ENCODE measurements at regions not wholly inside any gene's neighbourhood (a gene's known extent, or its start where the extent isn't known, plus 50 kb on each side); places are given as distances from the start of the nearest gene placed in this dataset.

DNA sequence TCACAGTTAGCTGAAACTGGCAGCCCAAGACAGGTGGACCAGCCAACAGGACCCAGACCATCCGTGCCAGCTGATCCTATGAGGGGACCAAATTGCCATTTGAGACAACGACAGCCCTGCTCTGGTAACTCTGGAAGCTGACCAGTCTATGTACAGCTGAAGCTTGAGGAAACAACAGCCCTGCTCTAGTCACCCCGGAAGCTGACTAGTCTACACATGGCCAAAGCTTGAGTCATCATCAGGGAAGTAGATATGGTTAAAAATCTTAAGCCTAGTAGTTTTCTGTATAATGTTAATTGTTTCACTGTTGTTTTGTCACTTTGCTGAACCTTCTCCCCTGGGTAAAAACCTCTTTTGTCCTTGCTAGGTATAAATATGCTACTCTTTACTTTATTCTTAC is 905.4 kb upstream of the NDST4 start:
- in situ Hi-C loops (cut with MboI; ENCODE audit: low sequenced_read_pairs, unreplicated experiment), result no loop called here
- no peak for DNase-seq (ENCODE audit: low spot score)
- TF ChIP-seq, protein P1, sequence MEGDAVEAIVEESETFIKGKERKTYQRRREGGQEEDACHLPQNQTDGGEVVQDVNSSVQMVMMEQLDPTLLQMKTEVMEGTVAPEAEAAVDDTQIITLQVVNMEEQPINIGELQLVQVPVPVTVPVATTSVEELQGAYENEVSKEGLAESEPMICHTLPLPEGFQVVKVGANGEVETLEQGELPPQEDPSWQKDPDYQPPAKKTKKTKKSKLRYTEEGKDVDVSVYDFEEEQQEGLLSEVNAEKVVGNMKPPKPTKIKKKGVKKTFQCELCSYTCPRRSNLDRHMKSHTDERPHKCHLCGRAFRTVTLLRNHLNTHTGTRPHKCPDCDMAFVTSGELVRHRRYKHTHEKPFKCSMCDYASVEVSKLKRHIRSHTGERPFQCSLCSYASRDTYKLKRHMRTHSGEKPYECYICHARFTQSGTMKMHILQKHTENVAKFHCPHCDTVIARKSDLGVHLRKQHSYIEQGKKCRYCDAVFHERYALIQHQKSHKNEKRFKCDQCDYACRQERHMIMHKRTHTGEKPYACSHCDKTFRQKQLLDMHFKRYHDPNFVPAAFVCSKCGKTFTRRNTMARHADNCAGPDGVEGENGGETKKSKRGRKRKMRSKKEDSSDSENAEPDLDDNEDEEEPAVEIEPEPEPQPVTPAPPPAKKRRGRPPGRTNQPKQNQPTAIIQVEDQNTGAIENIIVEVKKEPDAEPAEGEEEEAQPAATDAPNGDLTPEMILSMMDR (IDR thresholded peaks at IDR 0.05; ENCODE audit: borderline replicate concordance, control extremely low read depth, extremely low read depth, insufficient read depth, missing control alignments), result no peak

DNA sequence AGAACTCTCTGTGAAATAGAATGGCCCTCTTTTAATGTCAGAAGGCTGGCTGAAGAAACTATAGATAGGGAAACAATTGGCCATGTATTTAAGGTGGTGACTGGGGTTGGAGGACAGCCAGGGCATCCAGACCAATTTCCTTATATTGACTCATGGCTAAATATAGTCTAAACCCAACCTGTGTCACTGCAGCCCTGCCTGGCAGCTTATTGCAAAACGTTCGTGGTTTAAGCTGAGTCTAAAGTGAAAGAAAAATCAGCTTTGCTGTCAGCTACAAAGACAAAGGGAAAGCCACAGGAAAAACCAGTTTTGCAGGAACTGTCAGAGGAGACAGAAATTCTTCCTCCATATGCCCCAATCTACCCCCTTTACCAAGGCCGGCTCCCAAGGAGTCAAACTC is 902.8 kb upstream of the NDST4 start:
- in situ Hi-C loops (cut with MboI; ENCODE audit: low sequenced_read_pairs, unreplicated experiment), result no loop called here
- DNase-seq (ENCODE audit: low spot score), result no peak
- TF ChIP-seq, protein P1 (IDR thresholded peaks at IDR 0.05; ENCODE audit: borderline replicate concordance, control extremely low read depth, extremely low read depth, insufficient read depth, missing control alignments), result no peak

DNA sequence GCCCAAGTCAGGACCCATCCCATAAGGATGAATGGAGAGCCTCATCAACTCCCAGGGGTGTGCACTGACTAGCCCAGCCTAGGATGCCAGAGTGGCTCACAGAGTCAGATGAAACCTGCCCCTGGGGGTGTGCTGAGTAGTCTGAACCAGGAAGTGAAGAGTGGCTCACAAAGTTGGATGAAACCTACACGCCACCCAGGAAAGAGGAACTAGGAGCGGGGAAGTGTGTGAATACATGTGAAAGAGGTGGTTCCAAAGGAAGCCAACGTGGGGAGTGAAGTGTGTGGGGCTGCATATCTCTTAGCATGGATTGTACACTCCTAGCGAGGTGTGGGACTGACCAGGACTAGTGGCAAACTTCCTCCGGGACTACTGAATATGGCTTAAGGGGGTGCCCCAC is 902.1 kb upstream of the NDST4 start:
- TF ChIP-seq, protein P1 (IDR thresholded peaks at IDR 0.05; ENCODE audit: borderline replicate concordance, control extremely low read depth, extremely low read depth, insufficient read depth, missing control alignments), result no peak
- no peak for DNase-seq (ENCODE audit: low spot score)
- in situ Hi-C loops (cut with MboI; ENCODE audit: low sequenced_read_pairs, unreplicated experiment), result no loop called here

DNA sequence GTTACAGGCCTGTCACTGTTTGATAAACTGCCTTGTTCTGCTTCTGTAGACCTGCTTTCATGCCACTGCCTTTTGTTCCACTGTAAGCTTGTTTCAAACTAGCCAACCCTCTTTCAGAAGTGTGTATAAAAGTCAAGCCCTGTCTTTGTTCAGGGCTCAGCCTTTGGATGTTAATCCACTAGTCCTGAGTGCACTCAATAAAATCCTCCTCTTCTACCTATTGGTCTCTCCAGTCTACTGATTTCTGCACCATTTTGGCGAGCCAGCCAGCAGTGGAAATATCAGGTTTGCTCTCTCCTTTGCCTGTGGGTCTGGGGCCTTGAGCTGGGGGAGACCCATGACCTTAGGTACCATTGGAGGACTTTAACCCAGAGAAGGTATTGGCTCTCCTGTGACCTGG is 901.6 kb upstream of the NDST4 start:
- TF ChIP-seq, protein P1 (IDR thresholded peaks at IDR 0.05; ENCODE audit: borderline replicate concordance, control extremely low read depth, extremely low read depth, insufficient read depth, missing control alignments), result no peak
- no peak for DNase-seq (ENCODE audit: low spot score)
- in situ Hi-C loops (cut with MboI; ENCODE audit: low sequenced_read_pairs, unreplicated experiment), result no loop called here

DNA sequence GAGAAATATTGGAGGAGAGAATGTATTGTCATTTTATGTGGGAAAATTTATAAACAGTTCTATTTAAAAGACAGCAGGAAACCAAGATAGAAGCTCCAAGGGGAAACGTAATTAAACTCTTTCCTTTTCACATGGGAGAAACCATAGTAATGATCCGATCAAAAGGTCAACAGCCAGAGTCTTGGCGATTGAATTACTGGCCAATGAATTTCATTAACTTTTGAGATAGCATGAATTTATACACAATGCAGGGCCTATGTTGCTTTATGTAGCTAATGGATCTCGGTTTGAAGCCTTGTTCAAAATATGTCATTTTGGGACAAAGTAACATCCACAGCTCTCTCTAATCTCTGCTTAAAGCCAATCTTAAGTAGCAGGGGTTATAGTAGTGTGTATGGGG is 897.5 kb upstream of the NDST4 start:
- TF ChIP-seq, protein P1 (IDR thresholded peaks at IDR 0.05; ENCODE audit: borderline replicate concordance, control extremely low read depth, extremely low read depth, insufficient read depth, missing control alignments), result no peak
- DNase-seq (ENCODE audit: low spot score), result no peak
- in situ Hi-C loops (cut with MboI; ENCODE audit: low sequenced_read_pairs, unreplicated experiment), result no loop called here

DNA sequence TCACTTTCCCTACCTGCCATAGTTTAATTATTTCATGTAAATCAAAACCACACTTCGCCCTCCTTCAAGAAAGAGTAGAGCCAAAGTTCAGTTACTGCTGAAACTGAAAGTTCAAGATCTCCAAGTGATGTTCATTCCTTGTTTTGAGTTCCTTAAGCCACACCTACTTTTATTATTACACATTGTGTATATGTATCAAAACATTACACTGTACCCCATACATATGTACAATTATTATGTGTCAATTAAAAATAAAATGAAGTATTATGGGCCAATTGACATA is 892.3 kb upstream of the NDST4 start:
- in situ Hi-C loops (cut with MboI; ENCODE audit: low sequenced_read_pairs, unreplicated experiment), result no loop called here
- DNase-seq (ENCODE audit: low spot score), result no peak
- TF ChIP-seq, protein P1 (IDR thresholded peaks at IDR 0.05; ENCODE audit: borderline replicate concordance, control extremely low read depth, extremely low read depth, insufficient read depth, missing control alignments), result no peak
